Uterus (tissue), 3 donors: ENCODE measurements at regions not wholly inside any gene's neighbourhood (a gene's known extent, or its start where the extent isn't known, plus 50 kb on each side); places are given as distances from the start of the nearest gene placed in this dataset.

Experiments
- DNase-seq, 2 donors: peaks; one replicate each; pipeline ENCODE4 v3.0.0-alpha.2; 2019 to 2020
- H3K27ac ChIP-seq, 2 donors: fragments of 200-600 bp; sonication (generic); 1 replicate in 1 of 2; 2 replicates in 1 of 2; pipeline ENCODE4 v1.5.1; 2016 to 2018
- H3K27me3 ChIP-seq, 2 donors: fragments of 200-600 bp; sonication (generic); one replicate each; pipeline ENCODE4 v1.5.1; 2018 to 2019; ENCODE audit warnings: control low read depth in 1 of 2
- H3K36me3 ChIP-seq, 2 donors: fragments of 200-600 bp; sonication (generic); one replicate each; pipeline ENCODE4 v1.5.1; 2019; ENCODE audit warnings: control low read depth in 1 of 2
- H3K4me1 ChIP-seq, 2 donors: fragments of 200-600 bp; sonication (generic); one replicate each; pipeline ENCODE4 v1.5.1; 2018 to 2019; ENCODE audit warnings: control low read depth in 1 of 2
- H3K4me3 ChIP-seq, 2 donors: fragments of 200-600 bp; sonication (generic); 1 replicate in 1 of 2; 2 replicates in 1 of 2; pipeline ENCODE4 v1.5.1; 2018 to 2019; ENCODE audit warnings: mild to moderate bottlenecking in 1 of 2
- H3K9me3 ChIP-seq, 2 donors: fragments of 200-600 bp; sonication (generic); one replicate each; pipeline ENCODE4 v1.5.1; 2019; ENCODE audit warnings: control low read depth in 1 of 2
- POLR2A ChIP-seq, 2 donors: fragments of 450-650 bp; IDR thresholded peaks; one replicate each; pipeline ENCODE4 v1.6.1; 2016; ENCODE audit warnings: antibody characterized with exemption in 2 of 2, mild to moderate bottlenecking in 1 of 2, moderate library complexity in 1 of 2
- intact Hi-C: fragments of 100-400 bp; cut with DNase I; formaldehyde crosslinking; loops from one replicate; pipeline ENCODE4 v1.15.1; 2023; ENCODE audit warnings: low total_unique reads
- TF ChIP-seq, protein P1 (sequence below), 4 experiments: fragments of 200-600 bp in 2 of 4; fragments of 450-650 bp in 2 of 4; sonication (generic) in 2 of 4; IDR thresholded peaks; one replicate each; pipeline ENCODE4 v1.5.1; 2016 to 2019; ENCODE audit warnings: antibody characterized with exemption in 4 of 4, mild to moderate bottlenecking in 2 of 4, moderate library complexity in 1 of 4
- donor health status: DM: yes; HTN: yes; CAD: no.

DNA sequence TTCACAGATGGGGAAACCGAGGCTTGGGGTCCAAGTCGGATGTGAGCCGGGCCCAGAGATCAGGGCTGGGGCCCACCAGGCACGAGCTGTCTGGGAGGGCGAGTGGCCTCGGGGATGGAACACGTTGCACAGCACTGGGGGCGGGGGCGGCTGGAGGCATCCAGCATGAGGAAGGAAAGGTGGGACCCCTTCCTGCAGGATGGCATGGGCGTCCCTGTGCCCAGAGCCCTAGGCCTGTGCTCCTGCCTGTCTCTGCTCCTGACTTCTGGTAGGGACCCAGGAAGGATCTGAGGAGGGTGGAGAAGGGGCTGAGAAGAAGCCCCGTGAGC lies 183.4 kb downstream of the KIF26A start:
- Histone ChIP-seq H3K4me3 (no peak overlapping the region), H3K27me3 (no peaks in the 10 kb centered on the region), H3K36me3 (no peaks in the 10 kb centered on the region), H3K27ac (no peak overlapping the region), H3K4me1 (no peaks in the 10 kb centered on the region), H3K9me3 (no peaks in the 10 kb centered on the region)
- peak in 1 of 2 donors; percentile 5 for DNase-seq
- intact Hi-C loops = no loop called here
- TF ChIP-seq POLR2A (IDR thresholded peaks at IDR 0.05) = no peak
- TF ChIP-seq, protein P1, sequence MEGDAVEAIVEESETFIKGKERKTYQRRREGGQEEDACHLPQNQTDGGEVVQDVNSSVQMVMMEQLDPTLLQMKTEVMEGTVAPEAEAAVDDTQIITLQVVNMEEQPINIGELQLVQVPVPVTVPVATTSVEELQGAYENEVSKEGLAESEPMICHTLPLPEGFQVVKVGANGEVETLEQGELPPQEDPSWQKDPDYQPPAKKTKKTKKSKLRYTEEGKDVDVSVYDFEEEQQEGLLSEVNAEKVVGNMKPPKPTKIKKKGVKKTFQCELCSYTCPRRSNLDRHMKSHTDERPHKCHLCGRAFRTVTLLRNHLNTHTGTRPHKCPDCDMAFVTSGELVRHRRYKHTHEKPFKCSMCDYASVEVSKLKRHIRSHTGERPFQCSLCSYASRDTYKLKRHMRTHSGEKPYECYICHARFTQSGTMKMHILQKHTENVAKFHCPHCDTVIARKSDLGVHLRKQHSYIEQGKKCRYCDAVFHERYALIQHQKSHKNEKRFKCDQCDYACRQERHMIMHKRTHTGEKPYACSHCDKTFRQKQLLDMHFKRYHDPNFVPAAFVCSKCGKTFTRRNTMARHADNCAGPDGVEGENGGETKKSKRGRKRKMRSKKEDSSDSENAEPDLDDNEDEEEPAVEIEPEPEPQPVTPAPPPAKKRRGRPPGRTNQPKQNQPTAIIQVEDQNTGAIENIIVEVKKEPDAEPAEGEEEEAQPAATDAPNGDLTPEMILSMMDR (IDR thresholded peaks at IDR 0.05) = no peak

DNA sequence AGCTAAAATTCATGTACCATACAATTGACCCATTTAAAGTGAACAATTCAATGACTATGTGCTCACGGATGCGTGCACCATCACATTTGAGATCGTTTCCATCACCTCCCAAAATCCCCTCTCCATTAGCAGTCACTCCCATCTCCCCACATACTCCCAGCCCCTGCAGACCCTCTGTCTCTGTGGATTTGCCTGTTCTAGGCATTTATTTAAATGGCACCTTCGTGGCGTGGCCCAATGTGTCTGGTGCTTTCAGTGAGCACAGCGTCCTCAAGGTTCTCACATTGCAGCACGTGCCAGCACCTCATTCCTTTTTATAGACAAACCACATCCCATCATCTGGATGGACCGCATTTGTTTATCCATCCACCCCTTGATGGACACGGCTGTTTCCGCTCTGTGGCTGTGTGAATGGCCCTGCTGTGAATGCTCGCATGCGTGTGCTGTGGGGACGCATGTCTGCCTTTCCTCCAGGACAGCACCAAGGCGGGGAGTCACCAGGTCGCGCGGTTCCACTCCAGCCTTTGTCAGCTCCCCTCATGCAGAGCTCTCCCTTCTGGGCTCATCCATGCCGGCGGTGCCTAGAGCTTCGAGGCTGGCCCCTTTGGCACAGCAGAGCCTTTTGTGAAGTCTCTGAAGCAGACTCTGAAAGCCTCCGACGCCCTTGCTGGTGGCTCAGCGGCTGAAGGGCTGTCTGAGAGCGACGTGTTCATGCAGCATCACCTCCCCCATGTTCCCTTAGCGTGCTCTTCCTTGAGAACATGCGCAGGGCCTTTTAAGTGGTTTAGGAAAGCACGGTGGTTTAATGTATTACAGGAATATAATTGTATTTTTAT lies 184.4 kb downstream of the KIF26A start:
- no peak for TF ChIP-seq POLR2A (IDR thresholded peaks at IDR 0.05)
- TF ChIP-seq, protein P1 (IDR thresholded peaks at IDR 0.05) = no peak
- DNase-seq = no peak
- Histone ChIP-seq H3K27ac (no peak overlapping the region), H3K27me3 (no peaks in the 10 kb centered on the region), H3K4me3 (no peak overlapping the region), H3K36me3 (no peaks in the 10 kb centered on the region), H3K4me1 (no peaks in the 10 kb centered on the region), H3K9me3 (no peaks in the 10 kb centered on the region)
- intact Hi-C loops = no loop called here

DNA sequence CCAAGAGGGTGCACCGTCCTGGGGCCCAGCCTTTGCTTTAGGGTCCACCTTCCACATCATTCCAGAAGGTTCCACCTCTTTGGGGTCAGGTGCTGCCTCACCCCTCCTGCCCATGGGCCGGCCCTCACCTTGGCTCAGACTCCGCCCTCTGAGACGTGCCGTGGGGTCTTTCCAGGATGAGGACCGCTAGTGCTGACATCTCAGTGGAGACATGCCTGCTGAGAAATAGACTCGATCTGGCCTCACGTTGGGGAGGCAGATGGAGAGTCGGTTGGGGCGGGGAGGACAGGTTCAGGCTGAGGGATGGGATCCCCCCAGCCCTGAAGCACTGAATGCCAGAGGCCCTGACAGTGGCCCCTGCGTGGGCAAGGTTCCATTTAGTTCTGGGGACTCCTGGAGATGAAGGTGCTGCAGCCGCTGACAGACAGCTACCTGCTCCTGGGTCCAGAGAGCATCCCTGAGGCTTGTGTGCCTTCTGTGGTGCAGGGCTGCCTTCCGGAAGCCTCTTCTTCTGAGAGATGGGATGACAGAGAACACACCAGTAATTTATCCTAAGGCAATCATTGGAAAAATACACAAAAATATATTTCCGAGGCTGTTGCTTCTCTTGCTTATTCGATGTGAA lies 185.3 kb downstream of the KIF26A start:
- Histone ChIP-seq H3K36me3 (no peaks in the 10 kb centered on the region), H3K4me3 (no peak overlapping the region), H3K27ac (no peak overlapping the region), H3K27me3 (no peaks in the 10 kb centered on the region), H3K4me1 (no peaks in the 10 kb centered on the region), H3K9me3 (no peaks in the 10 kb centered on the region)
- DNase-seq = no peak
- TF ChIP-seq, protein P1 (IDR thresholded peaks at IDR 0.05) = no peak
- TF ChIP-seq POLR2A (IDR thresholded peaks at IDR 0.05) = no peak
- intact Hi-C loops = no loop called here

DNA sequence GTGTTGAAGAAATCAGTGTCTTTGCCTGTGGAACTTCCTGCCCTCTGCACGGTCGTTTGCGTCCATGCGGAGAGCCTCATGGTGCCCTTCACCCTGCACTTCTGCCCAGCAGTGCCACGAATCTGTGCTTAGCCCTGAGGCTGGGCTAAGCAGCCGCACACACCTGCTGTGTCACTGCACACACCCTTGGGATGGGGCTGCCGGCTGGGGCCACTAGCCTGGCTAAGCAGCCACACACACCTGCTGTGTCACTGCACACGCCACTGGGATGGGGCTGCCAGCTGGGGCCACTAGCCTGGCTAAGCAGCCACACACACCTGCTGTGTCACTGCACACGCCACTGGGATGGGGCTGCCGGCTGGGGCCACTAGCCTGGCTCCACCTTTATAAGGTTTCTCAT lies 188.5 kb downstream of the KIF26A start:
- Histone ChIP-seq H3K4me1 (no peaks in the 10 kb centered on the region), H3K27ac (no peak overlapping the region), H3K4me3 (no peak overlapping the region), H3K36me3 (no peaks in the 10 kb centered on the region), H3K9me3 (peaks cover 0 to 5% of the 10 kb centered on the region in 2 donors), H3K27me3 (no peaks in the 10 kb centered on the region)
- no peak for DNase-seq
- intact Hi-C loops = no loop called here
- TF ChIP-seq, protein P1 (IDR thresholded peaks at IDR 0.05) = no peak
- no peak for TF ChIP-seq POLR2A (IDR thresholded peaks at IDR 0.05)

DNA sequence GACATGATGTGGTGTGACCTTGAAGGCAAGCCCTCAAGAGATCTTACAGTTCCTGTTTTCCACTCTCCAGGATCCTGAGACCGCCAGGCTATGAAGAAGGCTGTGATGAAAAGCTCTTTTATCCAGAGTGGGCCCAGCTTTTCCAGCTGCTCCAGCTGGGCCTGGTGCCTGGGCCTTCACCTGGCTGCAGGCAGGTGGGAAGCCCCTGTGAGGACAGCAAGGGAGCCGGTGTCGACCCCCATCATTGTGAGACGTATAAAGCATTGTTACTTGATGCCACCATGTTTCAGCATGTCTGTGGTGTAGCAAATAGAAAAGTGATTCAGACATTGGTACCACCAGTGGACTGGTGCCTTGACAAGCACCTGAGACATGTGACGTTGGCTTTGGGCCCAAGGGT lies 190.2 kb downstream of the KIF26A start:
- H3K9me3 ChIP-seq = peaks cover 0 to 5% of the 10 kb centered on the region in 2 donors
- no peak overlapping the region for H3K4me3 ChIP-seq
- no peak overlapping the region for H3K27ac ChIP-seq
- intact Hi-C loops = no loop called here
- no peak for DNase-seq
- H3K4me1 ChIP-seq = no peaks in the 10 kb centered on the region
- no peaks in the 10 kb centered on the region for H3K36me3 ChIP-seq
- TF ChIP-seq, protein P1 (IDR thresholded peaks at IDR 0.05) = no peak
- TF ChIP-seq POLR2A (IDR thresholded peaks at IDR 0.05) = no peak
- H3K27me3 ChIP-seq = no peaks in the 10 kb centered on the region
